Renal pelvis (tissue), 1 donor: ENCODE measurements at regions not wholly inside any gene's neighbourhood (a gene's known extent, or its start where the extent isn't known, plus 50 kb on each side); places are given as distances from the start of the nearest gene placed in this dataset.
"Not testable (repeated sequence)": the region's sequence is repeated elsewhere in the genome, so short reads cannot be mapped to it uniquely, and the experiment has no call there.

Experiments
- DNase-seq: peaks from one replicate; pipeline ENCODE4 v3.0.0-alpha.2; 2013

GRCh38 chr6:168856914-168857313 is 396.7 kb downstream of the THBS2 start:
- no peak for DNase-seq

DNA sequence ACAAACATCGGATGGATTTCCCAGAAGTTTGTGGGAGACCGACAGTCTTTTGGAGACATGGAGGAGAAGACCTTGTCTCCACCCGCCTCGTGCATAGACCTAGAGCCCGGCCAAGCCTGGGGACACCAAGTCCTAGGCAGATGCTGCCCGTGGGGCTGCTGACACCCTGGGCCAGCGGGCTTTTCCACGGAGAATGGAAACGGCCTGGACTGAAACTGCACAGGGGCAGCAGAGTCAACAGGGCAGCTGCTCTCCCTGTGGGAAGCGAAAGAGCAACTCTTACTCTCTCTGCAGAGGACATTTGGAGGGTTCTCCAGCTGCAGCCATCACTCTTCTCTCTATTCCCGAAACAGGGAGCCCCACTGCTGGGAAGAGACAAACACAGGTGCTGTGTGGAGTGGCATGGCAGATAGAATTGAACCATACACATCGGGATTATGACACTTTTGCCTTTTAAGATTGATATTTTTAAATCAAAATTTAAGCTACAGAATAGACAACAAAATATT is 401.2 kb downstream of the THBS2 start:
- no peak for DNase-seq

DNA sequence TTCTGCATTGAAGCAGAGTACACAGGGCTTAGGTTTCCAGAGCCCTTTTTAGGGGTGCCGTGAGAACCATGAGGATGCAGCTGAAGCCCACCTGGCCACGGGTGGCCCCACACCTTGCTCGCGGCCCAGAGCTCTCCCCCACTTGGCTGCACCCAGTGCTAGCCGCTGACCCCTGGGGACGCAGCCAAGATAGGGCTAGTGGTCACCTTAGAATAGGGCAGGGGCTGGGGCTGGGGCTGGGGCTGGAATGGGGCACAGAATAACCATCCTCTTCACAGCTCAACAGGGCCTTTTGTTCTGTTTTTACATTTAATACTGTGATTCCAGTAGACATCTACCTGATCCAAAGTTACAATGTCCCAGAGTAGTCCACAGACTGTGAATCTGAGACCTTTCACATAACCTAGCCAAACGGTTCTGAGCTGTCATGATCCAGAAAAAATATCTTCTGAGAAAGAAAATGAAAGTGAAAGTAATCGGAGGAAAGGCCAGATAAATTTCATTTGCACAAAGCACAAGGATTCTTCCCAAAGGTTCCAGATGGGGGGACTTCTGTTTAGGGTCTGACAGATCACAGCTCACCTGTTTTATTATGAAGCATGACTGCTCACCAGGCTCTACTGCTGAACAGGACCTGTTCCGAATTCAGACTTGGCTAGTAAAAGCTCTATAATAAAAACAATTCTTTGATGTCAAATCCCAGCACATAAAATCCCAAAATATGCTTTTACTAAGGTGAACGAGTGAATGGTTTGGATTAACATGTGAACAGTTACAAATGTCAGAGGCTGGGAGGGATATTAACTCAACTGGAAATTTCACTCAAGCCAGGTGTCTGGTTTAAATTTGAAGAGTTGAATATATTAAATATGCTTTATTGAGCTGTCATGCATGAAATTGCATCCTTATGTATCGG is 401.9 kb downstream of the THBS2 start:
- no peak for DNase-seq

DNA sequence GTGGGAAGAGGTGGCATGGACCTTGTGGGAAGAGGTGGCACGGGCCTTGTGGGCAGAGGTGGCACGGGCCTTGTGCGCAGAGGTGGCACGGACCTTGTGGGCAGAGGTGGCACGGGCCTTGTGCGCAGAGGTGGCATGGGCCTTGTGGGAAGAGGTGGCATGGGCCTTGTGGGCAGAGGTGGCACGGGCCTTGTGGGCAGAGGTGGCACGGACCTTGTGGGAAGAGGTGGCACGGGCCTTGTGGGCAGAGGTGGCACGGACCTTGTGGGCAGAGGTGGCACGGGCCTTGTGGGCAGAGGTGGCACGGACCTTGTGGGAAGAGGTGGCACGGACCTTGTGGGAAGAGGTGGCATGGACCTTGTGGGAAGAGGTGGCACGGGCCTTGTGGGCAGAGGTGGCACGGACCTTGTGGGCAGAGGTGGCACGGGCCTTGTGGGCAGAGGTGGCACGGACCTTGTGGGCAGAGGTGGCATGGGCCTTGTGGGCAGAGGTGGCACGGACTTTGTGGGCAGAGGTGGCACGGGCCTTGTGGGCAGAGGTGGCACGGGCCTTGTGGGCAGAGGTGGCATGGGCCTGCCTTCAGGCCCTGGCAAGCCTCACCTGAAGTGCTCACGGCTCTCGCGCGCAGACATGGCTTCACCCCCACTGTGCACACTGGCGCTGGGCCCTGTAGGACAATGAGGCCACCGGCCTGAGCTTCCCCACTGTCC is 403.5 kb downstream of the THBS2 start:
- DNase-seq = not testable (repeated sequence)

DNA sequence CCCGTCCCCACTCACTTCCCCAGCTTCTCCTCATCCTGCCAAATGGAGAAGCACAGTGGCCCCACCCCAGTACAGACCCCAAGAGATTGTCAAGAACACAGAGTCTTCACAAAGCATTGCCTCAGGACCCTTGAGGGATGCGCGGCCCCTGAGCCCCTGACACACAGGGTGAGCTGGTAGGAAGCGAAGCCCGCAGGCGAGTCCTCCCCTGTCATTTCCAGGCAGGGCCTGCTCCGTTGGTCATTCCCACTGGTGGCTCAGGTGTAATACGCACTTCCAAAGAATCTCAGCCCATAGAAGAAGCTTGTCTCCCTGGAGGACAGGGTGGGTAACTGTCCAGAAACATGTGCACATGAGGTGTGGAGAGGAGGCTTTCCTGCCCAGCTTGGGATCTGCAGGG is 404.2 kb downstream of the THBS2 start:
- DNase-seq = no peak

DNA sequence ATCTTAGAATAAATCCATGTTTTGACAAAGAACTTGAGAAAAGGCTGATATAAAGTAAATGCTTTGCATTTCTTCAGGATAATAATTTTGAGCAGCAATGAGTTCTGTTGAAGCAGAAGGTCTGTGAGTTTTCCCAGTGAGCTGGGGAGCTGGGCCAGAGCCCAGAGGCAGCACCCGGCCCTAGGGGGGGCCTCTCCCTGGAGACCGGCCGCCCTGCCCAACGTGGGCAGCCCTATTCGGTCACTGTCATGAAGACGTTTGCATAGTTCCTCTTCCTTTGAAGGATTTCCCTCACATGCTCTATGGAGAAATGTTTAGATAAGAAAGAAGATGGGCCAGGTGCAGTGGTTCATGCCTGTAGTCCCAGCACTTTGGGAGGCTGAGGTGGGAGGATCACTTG is 404.8 kb downstream of the THBS2 start:
- no peak for DNase-seq

- no peak for DNase-seq
These were observed 404.0 kb downstream of the SMOC2 start for GRCh38 chr6:168844821-168845609.

GRCh38 chr6:168842632-168843212 is 401.7 kb downstream of the SMOC2 start:
- DNase-seq = not testable (repeated sequence)

DNA sequence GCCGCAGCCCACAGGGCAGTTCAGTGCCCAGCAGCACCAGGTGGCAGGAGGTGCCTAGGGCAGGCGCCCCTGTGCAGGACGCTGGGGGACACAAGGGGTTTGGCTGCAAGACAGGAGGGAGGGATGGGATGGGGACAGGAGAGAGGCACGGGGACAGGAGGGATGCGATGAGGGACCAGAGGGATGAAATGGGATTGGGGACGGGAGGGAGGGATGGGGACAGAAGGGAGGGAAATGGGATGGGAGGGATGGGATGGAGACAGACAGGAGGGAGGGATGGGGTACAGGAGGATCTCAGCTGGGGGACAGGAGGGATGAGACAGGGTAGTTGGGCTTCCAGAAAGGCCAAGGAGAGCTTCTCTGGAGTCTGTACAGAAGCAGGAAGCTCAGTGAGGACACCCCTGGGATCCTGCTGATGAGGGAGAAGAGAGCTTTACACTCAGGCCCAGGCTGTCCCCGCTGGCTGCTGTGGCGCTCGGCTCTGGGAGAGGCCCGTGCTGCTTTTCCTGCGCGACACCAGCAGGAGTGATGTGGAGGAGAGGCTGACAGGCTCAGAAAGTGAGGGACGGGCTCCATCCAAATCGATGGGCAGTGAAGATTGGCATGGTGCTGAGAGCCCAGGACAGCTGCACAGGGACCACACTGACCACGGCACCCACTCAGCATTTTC is 400.8 kb downstream of the SMOC2 start:
- no peak for DNase-seq

GRCh38 chr6:168840932-168841331 is 399.9 kb downstream of the SMOC2 start:
- DNase-seq = not testable (repeated sequence)

DNA sequence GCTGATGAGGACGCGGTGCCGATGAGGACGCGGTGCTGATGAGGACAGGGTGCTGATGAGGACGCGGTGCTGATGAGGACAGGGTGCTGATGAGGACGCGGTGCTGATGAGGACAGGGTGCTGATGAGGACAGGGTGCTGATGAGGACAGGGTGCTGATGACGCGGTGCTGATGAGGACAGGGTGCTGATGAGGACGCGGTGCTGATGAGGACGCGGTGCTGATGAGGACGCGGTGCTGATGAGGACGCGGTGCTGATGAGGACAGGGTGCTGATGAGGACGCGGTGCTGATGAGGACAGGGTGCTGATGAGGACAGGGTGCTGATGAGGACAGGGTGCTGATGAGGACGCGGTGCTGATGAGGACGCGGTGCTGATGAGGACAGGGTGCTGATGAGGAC is 399.3 kb downstream of the SMOC2 start:
- DNase-seq = not testable (repeated sequence)

DNA sequence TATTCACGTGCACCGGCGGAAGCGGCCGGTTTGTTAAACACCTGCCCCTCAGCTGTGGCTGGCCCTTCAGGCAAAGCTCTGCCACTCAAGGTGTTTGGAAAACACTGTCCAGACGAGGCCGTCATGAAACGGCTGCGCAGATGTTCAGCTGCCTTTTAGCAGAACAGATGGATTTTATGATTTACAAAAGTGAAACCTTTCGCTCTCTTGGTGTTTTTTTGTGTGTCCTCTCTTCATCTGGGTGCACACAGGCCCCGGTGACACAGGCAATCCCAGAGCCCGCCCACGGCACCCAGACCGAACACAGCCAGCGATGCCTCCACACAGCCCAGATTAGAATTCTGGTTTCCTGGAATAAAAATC is 397.0 kb downstream of the SMOC2 start:
- DNase-seq = no peak

DNA sequence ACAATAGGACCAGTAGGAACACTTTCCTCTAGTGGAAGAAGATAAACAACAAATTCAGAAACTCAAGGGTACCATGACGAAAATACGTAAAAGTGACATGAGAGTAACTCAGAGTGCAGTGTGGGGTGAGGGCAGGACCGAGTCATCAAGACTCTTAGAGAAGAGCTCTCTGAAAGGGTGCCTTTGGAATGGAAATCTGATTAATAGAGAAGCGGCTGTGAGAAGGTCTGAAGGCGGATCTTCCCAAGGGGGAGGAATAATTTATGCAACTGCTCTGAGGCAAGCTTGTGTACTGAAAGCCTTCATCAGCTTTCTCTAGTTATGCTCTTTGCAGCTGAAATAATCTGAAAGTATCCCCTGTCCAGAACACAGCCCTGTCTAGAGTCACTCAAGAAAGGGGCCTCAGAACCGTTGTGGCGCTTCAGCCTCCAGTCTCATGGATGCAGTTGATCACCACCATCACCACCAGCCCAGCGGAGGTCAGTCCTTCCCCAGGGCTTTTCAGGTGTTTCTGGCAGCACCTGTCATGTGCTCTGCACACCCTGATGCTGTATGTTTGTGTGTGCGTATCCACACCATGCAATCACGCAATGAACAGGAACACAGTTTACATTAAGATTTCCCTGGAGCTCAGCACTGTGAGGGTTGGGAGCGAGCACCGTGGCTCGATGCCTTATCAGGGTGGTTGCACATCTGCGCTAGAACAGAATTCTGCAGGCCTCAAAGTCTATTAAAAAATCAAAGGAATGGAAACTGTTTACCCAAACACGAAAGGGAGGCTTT is 396.5 kb downstream of the SMOC2 start:
- no peak for DNase-seq

DNA sequence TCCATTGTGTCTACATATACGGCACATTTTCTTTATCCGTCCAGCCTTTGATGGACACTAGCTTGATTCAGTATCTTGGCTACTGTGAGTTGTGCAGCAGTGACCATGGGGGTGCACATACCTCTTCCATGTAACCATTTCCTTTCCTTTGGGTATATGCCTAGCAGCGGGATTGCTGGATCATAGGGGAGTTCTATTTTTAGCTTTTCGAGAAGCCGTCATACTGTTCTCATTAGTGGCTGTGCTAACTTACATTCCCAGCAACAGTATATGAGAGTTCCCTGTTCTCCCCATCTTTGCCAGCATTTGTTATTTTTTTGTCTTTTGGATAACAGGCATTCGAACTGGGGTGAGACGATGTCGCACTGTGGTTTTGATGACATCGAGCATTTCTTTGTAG is 395.0 kb downstream of the SMOC2 start:
- DNase-seq = no peak

- DNase-seq = no peak
These were observed 393.8 kb downstream of the SMOC2 start for GRCh38 chr6:168834801-168835200.

DNA sequence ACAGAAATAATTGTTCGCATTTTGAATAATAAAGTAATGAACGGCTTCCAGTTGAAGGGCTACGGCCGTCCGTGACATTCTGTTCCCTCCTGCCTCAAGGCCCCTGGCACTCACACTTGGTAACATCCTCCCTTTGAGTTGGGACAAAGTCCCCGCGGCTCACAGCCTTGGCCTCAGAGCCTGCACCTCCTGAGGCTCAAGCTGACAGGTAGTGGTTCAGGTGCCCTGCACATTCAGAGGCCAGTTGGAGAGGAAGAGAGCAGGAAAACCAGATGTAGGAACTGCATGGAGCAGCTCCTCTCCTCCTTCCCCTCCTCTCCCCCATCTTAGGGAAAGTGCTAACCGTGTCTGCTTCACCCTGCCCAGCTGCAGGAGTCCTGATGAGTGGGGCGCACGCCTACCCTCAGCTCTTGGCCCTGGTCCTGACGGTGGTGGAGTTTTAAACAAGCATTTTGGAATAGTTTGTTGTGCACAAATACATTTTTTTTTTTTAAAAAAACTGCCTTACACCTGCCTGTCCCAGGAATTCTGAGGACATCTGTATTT is 393.1 kb downstream of the SMOC2 start:
- no peak for DNase-seq

DNA sequence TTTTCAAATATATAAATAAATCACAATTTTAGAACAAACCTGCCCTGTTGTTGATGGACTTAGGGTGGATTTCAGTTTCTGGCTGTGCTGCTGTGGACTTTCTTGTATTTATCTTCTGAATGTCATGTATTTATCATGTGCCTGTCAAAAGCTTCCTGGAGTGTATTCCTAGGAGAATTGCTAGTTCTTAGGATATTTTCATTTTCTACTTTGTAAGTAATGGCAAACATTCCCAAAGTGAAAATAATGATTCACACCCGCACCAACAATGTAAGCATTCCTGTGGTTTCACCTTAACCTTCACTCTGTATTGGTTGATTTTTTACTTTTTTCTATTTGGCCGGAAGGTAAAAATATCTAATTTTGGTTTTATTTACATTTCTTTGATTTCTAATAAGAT is 387.8 kb downstream of the SMOC2 start:
- DNase-seq = no peak

DNA sequence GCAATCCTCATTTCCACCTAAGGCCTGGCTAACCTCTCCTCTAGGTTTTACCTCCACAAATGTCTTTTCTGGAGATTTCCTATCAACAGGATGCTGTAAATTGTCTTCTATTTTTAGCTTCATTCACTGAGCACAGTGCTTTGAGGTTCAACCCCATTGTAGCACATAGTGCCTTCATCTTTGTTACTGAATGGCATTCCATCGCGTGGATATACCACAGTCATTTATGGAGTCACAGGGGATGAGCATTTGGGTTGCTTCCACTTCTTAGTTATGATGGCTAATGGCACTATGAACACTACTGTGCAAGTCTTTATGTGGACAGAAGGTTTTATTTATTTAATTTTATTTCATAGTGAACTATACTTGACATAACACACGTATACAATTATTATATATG is 387.1 kb downstream of the SMOC2 start:
- DNase-seq = no peak

GRCh38 chr6:168827586-168827871 is 386.5 kb downstream of the SMOC2 start:
- no peak for DNase-seq
